ENCODE measurements at regions not wholly inside any gene's neighbourhood (a gene's known extent, or its start where the extent isn't known, plus 50 kb on each side); places are given as distances from the start of the nearest gene placed in this dataset.

DNA sequence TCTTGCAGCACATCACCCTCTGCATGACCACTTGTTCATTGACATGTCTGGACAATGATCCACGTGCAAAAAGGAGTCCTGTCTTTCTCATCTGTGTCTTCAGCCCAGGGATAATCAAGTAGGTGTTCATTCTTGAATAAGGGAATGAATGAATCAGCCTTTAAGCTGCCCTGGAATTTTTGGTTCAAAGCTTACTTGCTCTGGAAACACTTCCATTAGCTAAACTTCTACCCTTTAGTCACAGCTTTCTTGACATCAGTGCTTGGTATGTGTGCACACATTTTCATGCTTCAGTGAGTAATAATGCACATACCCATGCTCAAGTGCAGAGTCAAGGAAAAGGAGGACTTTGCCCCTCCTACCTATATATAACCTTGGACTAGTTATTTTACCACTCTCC, 103.0 kb upstream of the CDH13 start:
- no peak for TF ChIP-seq CTCF (IDR thresholded peaks at IDR 0.05; ENCODE audit: control insufficient read depth, insufficient read depth, low read depth, low read length, missing control alignments)
- H3K4me3 ChIP-seq (ENCODE audit: control insufficient read depth, low read depth, low read length): no peak overlapping the region
- DNase-seq (ENCODE audit: low read depth): no peak

- no peak for TF ChIP-seq CTCF (IDR thresholded peaks at IDR 0.05; ENCODE audit: control insufficient read depth, insufficient read depth, low read depth, low read length, missing control alignments)
- DNase-seq (ENCODE audit: low read depth): no peak
- no peak overlapping the region for H3K4me3 ChIP-seq (ENCODE audit: control insufficient read depth, low read depth, low read length)
These were observed 104.7 kb upstream of the CDH13 start for GRCh38 chr16:82522026-82522425.

DNA sequence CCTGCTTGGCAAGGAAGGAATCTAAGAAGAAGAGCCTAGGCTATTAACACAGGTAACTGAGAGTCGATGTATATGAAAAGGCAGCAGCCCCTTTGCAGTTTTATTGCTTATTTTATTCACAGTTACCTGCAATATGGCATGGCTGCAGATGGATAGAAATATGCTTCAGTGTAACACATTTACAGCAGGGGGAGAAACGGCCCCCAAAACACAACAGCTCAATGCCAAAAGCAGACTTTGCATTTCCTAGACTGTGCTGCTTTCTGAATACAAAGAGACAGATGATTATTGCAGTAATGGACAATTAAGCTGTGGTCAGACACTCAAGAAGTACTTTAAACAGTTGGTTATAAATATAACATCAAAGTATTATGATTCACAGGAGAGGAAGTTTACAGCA, 108.0 kb upstream of the CDH13 start:
- no peak overlapping the region for H3K4me3 ChIP-seq (ENCODE audit: control insufficient read depth, low read depth, low read length)
- no peak for TF ChIP-seq CTCF (IDR thresholded peaks at IDR 0.05; ENCODE audit: control insufficient read depth, insufficient read depth, low read depth, low read length, missing control alignments)
- DNase-seq (ENCODE audit: low read depth): no peak

GRCh38 chr16:82514262-82514661, 112.5 kb upstream of the CDH13 start:
- no peak for TF ChIP-seq CTCF (IDR thresholded peaks at IDR 0.05; ENCODE audit: control insufficient read depth, insufficient read depth, low read depth, low read length, missing control alignments)

DNA sequence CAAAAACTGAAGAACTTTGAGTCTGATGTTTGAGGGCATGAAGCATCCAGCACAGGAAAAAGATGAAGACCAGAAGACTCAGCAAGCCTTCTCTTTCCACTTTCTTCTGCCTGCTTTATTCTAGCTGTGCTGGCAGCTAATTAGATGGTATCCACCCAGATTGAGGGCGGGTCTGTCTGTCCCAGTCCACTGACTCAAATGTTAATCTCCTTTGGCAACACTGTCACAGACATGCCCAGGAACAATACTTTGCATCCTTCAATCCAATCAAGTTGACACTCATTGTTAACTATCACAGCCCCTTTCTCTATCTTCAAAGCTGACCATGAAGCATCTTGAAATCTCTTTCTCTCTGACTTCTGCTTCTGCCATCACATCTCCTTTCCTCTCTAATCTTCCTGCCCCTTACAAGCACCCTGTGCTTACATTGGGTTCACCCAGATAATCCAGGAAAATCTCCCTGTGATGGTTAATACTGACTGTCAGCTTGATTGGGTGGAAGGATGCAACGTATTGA, 115.9 kb upstream of the CDH13 start:
- H3K4me3 ChIP-seq (ENCODE audit: control insufficient read depth, low read depth, low read length): no peak overlapping the region
- TF ChIP-seq CTCF (IDR thresholded peaks at IDR 0.05; ENCODE audit: control insufficient read depth, insufficient read depth, low read depth, low read length, missing control alignments): no peak

More at GRCh38 chr16:82514262-82514661, 112.5 kb upstream of the CDH13 start:
- no peak overlapping the region for H3K4me3 ChIP-seq (ENCODE audit: control insufficient read depth, low read depth, low read length)
- DNase-seq (ENCODE audit: low read depth): no peak

GRCh38 chr16:82509691-82510430, 116.9 kb upstream of the CDH13 start:
- no peak for TF ChIP-seq CTCF (IDR thresholded peaks at IDR 0.05; ENCODE audit: control insufficient read depth, insufficient read depth, low read depth, low read length, missing control alignments)
- no peak for DNase-seq (ENCODE audit: low read depth)
- H3K4me3 ChIP-seq (ENCODE audit: control insufficient read depth, low read depth, low read length): no peak overlapping the region

More for the DNA sequence above, 115.9 kb upstream of the CDH13 start:
- no peak for DNase-seq (ENCODE audit: low read depth)

All from AG09309 (cell line).